ENCODE measurements at regions not wholly inside any gene's neighbourhood (a gene's known extent, or its start where the extent isn't known, plus 50 kb on each side); places are given as distances from the start of the nearest gene placed in this dataset.

- DNase-seq (no peak), ATAC-seq (no peak)
- intact Hi-C loops (cut with DNase I, micrococcal nuclease): no loop called here
These were observed 546.0 kb downstream of the ZNF804A start for GRCh38 chr2:185144159-185144919.

DNA sequence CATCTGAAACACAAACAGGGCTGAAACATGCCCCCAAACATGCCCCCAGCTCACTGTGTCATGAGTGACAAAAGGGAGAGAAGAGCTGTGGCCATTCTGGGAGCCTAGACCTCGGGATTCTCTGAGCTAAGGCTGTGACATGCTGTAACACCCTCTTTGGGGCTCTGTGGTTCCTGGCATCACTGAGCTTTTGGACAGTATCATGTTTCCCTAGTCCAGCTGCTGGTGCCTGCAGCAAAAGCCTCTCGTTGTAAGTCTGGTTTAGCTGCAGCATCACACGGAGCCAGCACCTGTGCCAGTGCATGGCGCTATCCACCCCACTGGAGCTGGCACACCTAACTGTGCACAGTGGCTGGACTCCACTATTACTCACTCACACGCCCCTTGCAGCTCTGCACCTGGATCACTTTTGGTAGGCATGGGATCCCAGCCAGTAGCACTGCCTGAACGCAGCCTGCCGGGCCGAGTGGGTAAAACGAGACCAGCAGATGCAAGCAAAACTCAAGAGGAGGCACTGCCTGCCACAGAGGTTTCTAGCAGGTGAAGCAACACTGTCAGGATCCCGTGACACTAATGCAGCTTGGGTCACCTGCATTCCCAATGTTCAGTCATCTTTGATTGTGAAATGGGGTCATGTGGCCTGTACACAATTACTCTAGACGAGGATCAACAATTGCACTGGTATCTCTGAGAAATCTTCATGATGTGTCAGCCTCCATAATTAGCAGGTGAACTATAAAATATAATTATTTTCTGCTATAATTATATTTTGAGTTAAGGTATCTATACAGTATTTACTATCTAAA, 547.2 kb downstream of the ZNF804A start:
- ATAC-seq (no peak), DNase-seq (no peak)
- intact Hi-C loops (cut with DNase I, micrococcal nuclease): no loop called here

GRCh38 chr2:185147361-185147760, 549.0 kb downstream of the ZNF804A start:
- DNase-seq (no peak), ATAC-seq (no peak)
- intact Hi-C loops (cut with DNase I, micrococcal nuclease): no loop called here

GRCh38 chr2:185152186-185152585, 553.9 kb downstream of the ZNF804A start:
- intact Hi-C loops (cut with DNase I, micrococcal nuclease): no loop called here
- ATAC-seq (no peak), DNase-seq (no peak)

GRCh38 chr2:185161701-185162100, 563.4 kb downstream of the ZNF804A start:
- ATAC-seq (no peak), DNase-seq (no peak)
- intact Hi-C loops (cut with DNase I, micrococcal nuclease): no loop called here

DNA sequence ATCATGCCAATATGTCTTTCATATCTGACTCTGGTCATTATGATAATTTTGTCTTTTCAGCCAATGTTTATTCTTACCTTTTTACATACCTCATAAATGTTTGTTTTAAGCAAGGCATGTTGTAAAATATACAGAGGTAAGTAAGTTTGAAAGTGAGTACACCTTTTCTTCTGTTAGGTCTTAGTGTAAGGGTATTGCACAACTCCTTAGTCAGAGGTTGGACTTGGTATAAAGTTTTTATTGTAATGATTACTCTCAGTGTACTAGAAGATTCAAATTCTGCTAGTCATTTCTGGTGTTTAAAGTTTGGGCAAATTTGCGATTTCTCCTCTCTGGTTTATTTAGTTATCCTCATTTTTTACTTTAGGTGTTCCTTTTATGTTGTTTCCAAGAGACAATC, 564.3 kb upstream of the FSIP2 start:
- intact Hi-C loops (cut with DNase I, micrococcal nuclease): no loop called here
- DNase-seq: no peak
- ATAC-seq: no peak

DNA sequence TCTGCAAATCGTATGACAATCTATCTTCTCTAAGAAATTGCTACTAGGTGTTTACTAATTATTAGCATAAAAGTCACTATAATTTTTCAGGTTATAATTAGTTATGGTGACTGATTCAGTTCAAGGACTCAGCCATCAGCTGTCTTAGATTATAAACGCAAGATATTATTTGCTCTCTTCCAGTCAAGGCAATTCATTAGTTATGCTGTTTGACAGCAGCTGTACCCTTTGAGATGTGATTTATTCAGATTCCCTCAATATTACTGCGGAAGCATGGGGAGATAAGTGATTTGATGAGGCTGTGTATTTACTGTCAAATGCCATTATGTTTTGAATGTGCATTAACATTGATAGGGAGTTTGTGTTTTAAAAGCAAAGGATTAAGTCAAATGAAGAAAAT, 558.9 kb upstream of the FSIP2 start:
- no peak for ATAC-seq

GRCh38 chr2:185181901-185182300, 556.7 kb upstream of the FSIP2 start:
- intact Hi-C loops (cut with DNase I, micrococcal nuclease): no loop called here
- DNase-seq: no peak
- ATAC-seq: no peak

More for the DNA sequence above, 558.9 kb upstream of the FSIP2 start:
- intact Hi-C loops (cut with DNase I, micrococcal nuclease): no loop called here
- no peak for DNase-seq

- DNase-seq (no peak), ATAC-seq (no peak)
- intact Hi-C loops (cut with DNase I, micrococcal nuclease): no loop called here
These were observed 553.6 kb upstream of the FSIP2 start for GRCh38 chr2:185185044-185185443.

- DNase-seq: no peak
- no peak for ATAC-seq
- intact Hi-C loops (cut with DNase I, micrococcal nuclease): no loop called here
These were observed 551.2 kb upstream of the FSIP2 start for GRCh38 chr2:185187421-185187820.

DNA sequence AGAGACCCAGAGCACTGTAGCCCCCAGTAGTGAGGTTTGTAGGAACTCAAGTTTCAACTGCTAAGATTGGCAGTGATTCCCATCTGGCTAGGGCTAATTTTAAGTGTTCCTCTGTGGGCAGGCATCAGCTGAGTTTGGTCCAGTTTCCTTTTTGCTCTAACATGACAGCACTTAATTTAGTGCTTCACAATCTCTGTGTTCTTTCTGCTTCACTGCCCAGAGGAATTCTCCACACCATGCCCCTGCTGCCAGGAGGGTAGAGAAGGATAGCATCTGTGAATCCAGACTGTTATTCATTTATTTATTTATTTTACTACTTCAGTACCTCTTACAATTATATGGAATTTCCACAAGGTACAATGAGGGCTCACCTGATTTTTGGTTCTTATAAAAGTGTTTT, 549.9 kb upstream of the FSIP2 start:
- ATAC-seq (no peak), DNase-seq (no peak)
- intact Hi-C loops (cut with DNase I, micrococcal nuclease): no loop called here

GRCh38 chr2:185201063-185201462, 537.5 kb upstream of the FSIP2 start:
- no peak for ATAC-seq
- intact Hi-C loops (cut with DNase I, micrococcal nuclease): no loop called here
- no peak for DNase-seq

- DNase-seq: no peak
- intact Hi-C loops (cut with DNase I, micrococcal nuclease): no loop called here
- ATAC-seq: no peak
These were observed 536.2 kb upstream of the FSIP2 start for GRCh38 chr2:185202381-185202780.

- intact Hi-C loops (cut with DNase I, micrococcal nuclease): no loop called here
- ATAC-seq (no peak), DNase-seq (no peak)
These were observed 535.6 kb upstream of the FSIP2 start for GRCh38 chr2:185202945-185203528.

DNA sequence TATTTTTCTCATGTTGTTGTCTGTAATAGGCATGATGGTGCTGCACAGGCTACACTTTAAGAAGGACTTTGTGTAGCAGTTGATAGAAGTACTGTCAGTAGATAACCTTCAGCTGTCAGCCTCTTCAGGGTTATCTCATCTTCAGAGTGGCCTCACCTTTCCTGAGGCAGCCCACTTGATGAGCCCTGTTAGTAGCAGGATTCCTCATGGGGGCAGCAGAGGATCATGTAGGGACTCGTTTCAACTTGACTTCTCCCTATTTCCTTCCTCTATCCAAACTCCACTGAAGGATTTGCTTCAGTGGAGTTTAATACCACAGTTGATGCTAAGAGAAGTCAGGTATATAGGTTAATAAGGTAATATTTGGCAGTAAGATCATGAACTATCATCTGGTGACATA, 530.3 kb upstream of the FSIP2 start:
- DNase-seq (peak in 1 of 2 donors; percentile 14), ATAC-seq (peak; percentile 50)

GRCh38 chr2:185215497-185215896, 523.1 kb upstream of the FSIP2 start:
- ATAC-seq (no peak), DNase-seq (no peak)
- intact Hi-C loops (cut with DNase I, micrococcal nuclease): no loop called here

More for the DNA sequence above, 530.3 kb upstream of the FSIP2 start:
- intact Hi-C loops (cut with DNase I, micrococcal nuclease): no loop called here

- DNase-seq (no peak), ATAC-seq (no peak)
- intact Hi-C loops (cut with DNase I, micrococcal nuclease): no loop called here
These were observed 518.6 kb upstream of the FSIP2 start for GRCh38 chr2:185219981-185220380.

GRCh38 chr2:185222311-185222710, 516.3 kb upstream of the FSIP2 start:
- ATAC-seq (no peak), DNase-seq (no peak)
- intact Hi-C loops (cut with DNase I, micrococcal nuclease): no loop called here

DNA sequence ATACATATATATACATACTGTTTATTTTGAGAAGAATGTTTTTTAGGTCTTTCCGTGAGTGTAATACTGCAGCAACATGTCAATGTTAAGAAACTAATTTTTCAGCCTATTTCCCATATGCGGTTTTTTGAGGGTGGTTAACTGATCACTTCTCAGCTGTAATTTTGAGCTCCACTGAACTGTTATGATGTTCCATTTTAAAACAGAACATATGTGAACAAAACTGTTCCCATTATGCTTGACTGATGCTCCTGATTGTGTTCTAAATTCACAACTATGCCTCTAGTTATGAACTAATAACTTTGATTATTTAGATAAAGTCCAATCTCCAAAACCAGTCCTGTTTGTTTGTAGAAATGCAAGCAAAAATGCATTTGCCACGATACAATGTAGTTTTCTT, 511.2 kb upstream of the FSIP2 start:
- DNase-seq: no peak
- no peak for ATAC-seq
- intact Hi-C loops (cut with DNase I, micrococcal nuclease): no loop called here

GRCh38 chr2:185239491-185239890, 499.1 kb upstream of the FSIP2 start:
- ATAC-seq (no peak), DNase-seq (no peak)
- intact Hi-C loops (cut with DNase I, micrococcal nuclease): no loop called here

All from left colon (tissue), 2 donors.